Effector memory CD8-positive, alpha-beta T cell (primary cell): ENCODE measurements at regions not wholly inside any gene's neighbourhood (a gene's known extent, or its start where the extent isn't known, plus 50 kb on each side); places are given as distances from the start of the nearest gene placed in this dataset.

ENCODE experiments used
- ATAC-seq: fragments of 150-1000 bp; cut with Tn5 transposase; replicated peaks from 2 replicates; pipeline ENCODE4 v1.10.0; 2021; ENCODE audit warnings: mild to moderate bottlenecking, moderate library complexity
- DNase-seq, 3 experiments: peaks; one replicate each; pipeline ENCODE4 v3.0.0; 2021
- H3K27ac Mint-ChIP-seq, 2 donors: one replicate each; pipeline ENCODE4 v1.8.0; 2022; ENCODE audit warnings: mild to moderate bottlenecking in 2 of 2, mixed read lengths in 2 of 2, moderate library complexity in 2 of 2
- H3K27me3 Mint-ChIP-seq, 2 donors: one replicate each; pipeline ENCODE4 v1.8.0; 2022; ENCODE audit warnings: mixed read lengths in 2 of 2
- H3K36me3 Mint-ChIP-seq: one replicate; pipeline ENCODE4 v1.8.0; 2022; ENCODE audit warnings: mild to moderate bottlenecking, moderate library complexity, mixed read lengths; ENCODE audit not compliant: insufficient read depth
- H3K4me1 Mint-ChIP-seq, 2 donors: one replicate each; pipeline ENCODE4 v1.8.0; 2022; ENCODE audit warnings: low read depth in 2 of 2, mixed read lengths in 2 of 2
- H3K4me3 Mint-ChIP-seq, 2 donors: one replicate each; pipeline ENCODE4 v1.8.0; 2022; ENCODE audit warnings: mild to moderate bottlenecking in 2 of 2, mixed read lengths in 2 of 2, moderate library complexity in 2 of 2
- H3K9me3 Mint-ChIP-seq, 2 donors: one replicate each; pipeline ENCODE4 v1.8.0; 2022; ENCODE audit warnings: mixed read lengths in 2 of 2

DNA sequence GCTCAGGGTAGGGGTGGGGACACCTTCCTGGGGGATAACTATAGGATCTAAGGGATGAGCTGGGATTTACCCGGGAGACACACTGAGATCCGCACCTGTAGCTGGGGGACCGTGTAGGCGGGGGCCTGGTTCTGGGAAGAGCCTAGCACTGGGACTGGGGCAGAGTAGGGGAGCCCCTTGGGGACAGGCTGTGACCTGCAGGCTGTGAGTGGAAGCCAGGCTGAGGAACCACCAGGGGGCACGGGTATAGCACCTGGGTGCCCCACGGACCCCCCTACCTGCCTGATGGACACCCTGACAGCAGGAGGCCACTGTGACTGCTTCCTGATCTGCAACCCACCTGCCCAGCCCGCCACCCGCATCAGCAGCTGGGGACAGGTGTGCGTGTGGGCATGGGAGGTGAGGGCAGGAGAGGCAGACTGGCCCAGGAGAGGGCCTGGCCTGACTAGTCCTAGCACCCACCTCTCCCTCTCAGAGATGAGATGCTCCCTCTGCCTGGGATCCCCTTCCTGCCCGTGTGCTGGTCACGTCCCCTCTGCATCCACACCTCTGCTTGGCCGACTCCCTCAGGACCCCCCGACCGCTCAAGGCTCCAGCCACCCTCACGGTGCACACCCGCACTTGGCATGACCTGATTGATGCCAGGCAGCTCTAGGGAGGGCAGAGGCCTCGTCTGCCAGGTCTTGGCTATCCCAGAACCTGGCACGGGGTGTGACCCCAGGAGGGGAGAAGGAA is 94.2 kb upstream of the NKX1-1 start:
- H3K27me3 Mint-ChIP-seq = peaks cover 0 to 12% of the 10 kb centered on the region in 2 donors
- H3K9me3 Mint-ChIP-seq = no peaks in the 10 kb centered on the region
- DNase-seq (no peak), ATAC-seq (no peak)
- H3K27ac Mint-ChIP-seq = no peak overlapping the region
- no peaks in the 10 kb centered on the region for H3K36me3 Mint-ChIP-seq
- H3K4me1 Mint-ChIP-seq = no peaks in the 10 kb centered on the region
- no peak overlapping the region for H3K4me3 Mint-ChIP-seq

- H3K9me3 Mint-ChIP-seq = no peaks in the 10 kb centered on the region
- no peak for DNase-seq
- no peak overlapping the region for H3K27ac Mint-ChIP-seq
- H3K4me3 Mint-ChIP-seq = no peak overlapping the region
- ATAC-seq = no peak
- no peaks in the 10 kb centered on the region for H3K4me1 Mint-ChIP-seq
- H3K27me3 Mint-ChIP-seq = peaks cover under 1 to 6% of the 10 kb centered on the region in 2 donors
- no peaks in the 10 kb centered on the region for H3K36me3 Mint-ChIP-seq
Observed at GRCh38 chr4:1499465-1499864, 93.2 kb upstream of the NKX1-1 start.

DNA sequence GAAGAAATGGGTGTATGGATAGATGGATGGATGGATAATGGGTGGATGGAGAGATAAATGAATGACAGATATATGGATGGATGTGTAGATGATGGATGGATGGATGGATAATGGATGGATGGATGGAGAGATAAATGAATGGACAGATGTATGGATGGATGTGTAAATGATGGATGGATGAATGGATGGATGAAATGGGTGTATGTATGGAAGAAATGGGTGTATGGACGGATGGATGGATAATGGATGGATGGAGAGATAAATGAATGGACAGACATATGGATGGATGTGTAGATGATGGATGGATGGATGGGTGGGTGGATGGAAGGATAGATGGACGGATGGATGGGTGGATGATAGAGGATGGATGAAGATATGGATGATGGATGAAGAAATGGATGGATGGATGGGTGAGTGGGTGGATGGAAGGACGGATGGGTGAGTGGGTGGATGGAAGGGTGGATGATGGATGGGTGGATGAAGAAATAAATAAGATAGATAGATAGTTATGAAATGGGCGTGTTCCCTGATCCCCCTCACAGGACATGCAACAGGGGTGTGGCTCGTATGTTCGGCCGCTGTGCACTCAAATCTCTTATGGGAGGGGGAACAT is 91.1 kb upstream of the NKX1-1 start:
- H3K27ac Mint-ChIP-seq = no peak overlapping the region
- ATAC-seq (no peak), DNase-seq (no peak)
- no peak overlapping the region for H3K4me3 Mint-ChIP-seq
- H3K9me3 Mint-ChIP-seq = no peaks in the 10 kb centered on the region
- peaks cover 0 to 6% of the 10 kb centered on the region in 2 donors for H3K27me3 Mint-ChIP-seq
- no peaks in the 10 kb centered on the region for H3K36me3 Mint-ChIP-seq
- H3K4me1 Mint-ChIP-seq = no peaks in the 10 kb centered on the region

GRCh38 chr4:1496116-1496642 is 89.9 kb upstream of the NKX1-1 start:
- Mint-ChIP-seq H3K36me3 (no peaks in the 10 kb centered on the region), H3K4me1 (no peaks in the 10 kb centered on the region), H3K27me3 (peaks cover 6 to 9% of the 10 kb centered on the region in 2 donors), H3K4me3 (no peak overlapping the region), H3K9me3 (no peaks in the 10 kb centered on the region), H3K27ac (no peak overlapping the region)
- ATAC-seq (no peak), DNase-seq (no peak)

DNA sequence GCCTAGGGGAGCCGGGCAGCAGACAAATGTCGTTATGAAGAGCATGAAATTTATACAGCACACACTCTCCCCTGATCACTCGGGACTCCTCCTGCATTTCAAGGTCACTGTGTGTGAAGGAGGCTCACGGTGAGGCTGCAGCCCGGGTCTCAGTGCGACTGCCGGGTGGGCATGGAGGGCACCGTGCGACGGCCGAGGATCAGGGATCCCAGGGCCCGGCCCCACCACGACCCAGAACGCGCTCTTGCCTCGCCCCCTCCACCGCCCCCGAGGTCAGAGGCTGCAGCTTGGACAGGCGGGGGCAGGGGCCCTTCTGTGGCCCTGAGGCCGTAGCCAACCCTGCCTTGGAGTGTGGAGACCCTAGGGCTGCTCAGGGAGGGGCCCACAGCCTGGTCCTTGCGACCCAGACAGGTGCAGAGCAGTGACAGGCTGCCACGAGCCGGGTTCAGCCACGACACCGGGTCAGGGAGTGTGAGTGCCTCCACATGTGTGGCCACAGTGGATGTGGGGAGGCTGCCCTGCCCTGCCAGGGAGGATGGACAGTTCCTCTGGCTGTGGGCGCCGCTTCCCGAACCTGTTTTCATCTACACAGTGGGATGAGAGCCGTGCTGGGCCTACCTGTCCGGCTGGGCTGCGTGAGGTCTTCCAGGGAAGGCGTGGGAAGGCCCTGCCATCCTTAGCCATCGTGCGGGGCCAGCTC is 89.3 kb upstream of the NKX1-1 start:
- Mint-ChIP-seq H3K9me3 (no peaks in the 10 kb centered on the region), H3K27me3 (peaks cover 6 to 16% of the 10 kb centered on the region in 2 donors), H3K4me1 (no peaks in the 10 kb centered on the region), H3K4me3 (no peak overlapping the region), H3K36me3 (no peaks in the 10 kb centered on the region), H3K27ac (no peak overlapping the region)
- DNase-seq (no peak), ATAC-seq (no peak)

- Mint-ChIP-seq H3K36me3 (no peaks in the 10 kb centered on the region), H3K4me1 (no peaks in the 10 kb centered on the region), H3K27me3 (peaks cover 6 to 25% of the 10 kb centered on the region in 2 donors), H3K4me3 (no peak overlapping the region), H3K27ac (no peak overlapping the region), H3K9me3 (no peaks in the 10 kb centered on the region)
- ATAC-seq (no peak), DNase-seq (no peak)
Observed at GRCh38 chr4:1494416-1495315, 88.4 kb upstream of the NKX1-1 start.

DNA sequence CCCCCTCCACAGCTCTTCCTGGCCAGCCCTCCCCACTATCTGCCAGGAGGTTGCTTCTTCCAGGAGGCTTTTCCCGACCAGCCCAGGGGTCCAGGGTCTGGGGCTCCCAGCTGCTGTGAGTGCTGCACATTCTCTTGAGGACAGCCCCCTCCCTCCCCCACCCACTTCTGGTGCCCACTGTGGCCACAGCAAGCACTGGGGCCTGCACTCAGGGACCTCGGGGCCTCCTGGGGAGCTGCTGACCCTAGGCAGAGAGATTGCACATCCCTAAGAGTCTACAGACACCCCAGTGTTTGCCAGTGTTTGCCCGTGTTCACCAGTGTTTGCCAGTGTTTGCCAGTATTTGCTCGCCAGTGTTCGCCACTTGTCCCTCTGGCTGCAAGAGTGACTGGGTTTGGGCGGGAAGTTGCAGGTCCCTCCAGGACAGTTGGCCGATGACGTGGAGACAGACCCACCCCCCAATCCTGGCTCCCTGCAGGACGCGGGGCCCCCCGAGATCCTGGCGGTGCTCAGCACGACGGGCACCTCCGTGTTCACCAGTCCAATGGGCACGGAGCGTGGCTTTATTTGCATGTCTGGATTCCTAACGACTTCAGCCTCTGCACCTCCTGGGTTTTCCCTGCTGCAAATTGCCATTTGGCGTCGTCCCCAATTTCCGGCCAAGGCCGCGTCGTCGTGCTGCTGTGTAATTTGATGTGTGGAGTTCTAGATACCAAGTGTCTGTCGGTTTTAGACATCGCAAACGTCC is 87.5 kb upstream of the NKX1-1 start:
- no peak for ATAC-seq
- no peak for DNase-seq
- Mint-ChIP-seq H3K27me3 (peaks cover 6 to 32% of the 10 kb centered on the region in 2 donors), H3K4me1 (no peaks in the 10 kb centered on the region), H3K27ac (no peak overlapping the region), H3K36me3 (no peaks in the 10 kb centered on the region), H3K4me3 (no peak overlapping the region), H3K9me3 (no peaks in the 10 kb centered on the region)

DNA sequence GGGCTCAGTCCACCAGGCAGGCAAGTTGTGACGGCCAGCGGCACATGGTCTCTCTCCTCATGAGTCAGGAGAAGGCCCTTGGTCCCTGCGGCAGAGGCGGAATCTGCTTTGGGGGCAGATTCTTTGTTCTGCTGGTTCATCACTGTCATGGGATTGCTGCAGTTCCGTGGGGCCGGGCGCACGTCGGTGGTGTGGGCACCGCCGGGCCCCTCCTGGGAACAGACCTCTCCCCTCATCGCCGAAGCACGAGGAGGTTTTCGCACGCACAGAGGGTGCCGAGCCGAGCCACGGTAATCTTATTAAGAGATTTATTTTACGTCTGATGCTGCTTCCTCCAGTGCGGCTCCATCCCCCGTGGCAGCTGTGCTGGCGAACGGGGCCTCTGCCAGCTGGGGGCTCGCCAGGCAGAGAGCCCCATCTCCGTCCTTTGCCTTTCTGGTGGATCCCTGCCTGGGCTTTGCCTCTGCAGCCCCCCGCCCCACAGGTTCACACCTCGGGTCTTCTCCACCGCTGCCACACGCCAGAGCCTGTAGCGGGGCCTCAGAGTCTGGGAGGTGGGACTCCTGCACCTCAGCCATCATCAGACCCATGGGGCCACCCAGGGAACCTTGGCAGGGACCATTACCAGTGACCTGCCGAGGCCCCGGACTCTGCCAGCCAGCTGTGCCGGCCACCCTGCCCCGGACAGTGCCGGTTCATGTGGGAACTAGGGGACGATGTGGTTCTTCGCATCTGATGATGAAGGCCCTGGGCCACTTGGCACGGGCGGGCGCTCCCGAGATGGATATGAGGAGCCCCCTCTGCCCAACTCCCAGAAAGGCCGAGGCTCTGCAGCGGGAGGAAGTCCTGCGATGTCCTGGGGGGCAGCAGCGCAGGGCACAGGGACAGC is 86.7 kb upstream of the NKX1-1 start:
- Mint-ChIP-seq H3K36me3 (no peaks in the 10 kb centered on the region), H3K9me3 (no peaks in the 10 kb centered on the region), H3K4me3 (no peak overlapping the region), H3K27me3 (peaks cover 6 to 36% of the 10 kb centered on the region in 2 donors), H3K27ac (no peak overlapping the region), H3K4me1 (no peaks in the 10 kb centered on the region)
- no peak for DNase-seq
- no peak for ATAC-seq

DNA sequence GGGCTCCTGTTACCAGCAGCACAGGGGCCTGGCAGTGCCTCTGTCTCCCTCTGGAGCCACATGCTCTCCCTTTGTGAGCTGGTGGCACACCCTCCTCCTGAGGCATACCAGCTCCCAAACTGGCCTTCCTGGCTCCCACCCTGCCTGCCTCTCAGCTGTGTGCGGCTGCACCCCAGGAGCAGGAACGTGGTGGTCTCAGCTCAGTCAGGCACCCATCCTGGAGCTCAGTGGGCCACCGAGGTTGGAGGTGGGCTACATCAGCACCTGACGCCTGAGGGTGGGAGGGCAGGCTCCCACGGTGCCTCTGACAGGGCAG is 85.9 kb upstream of the NKX1-1 start:
- ATAC-seq (no peak), DNase-seq (no peak)
- Mint-ChIP-seq H3K27me3 (peaks cover 6 to 44% of the 10 kb centered on the region in 2 donors), H3K4me3 (no peak overlapping the region), H3K36me3 (no peaks in the 10 kb centered on the region), H3K4me1 (no peaks in the 10 kb centered on the region), H3K27ac (no peak overlapping the region), H3K9me3 (peaks cover 2 to 7% of the 10 kb centered on the region in 2 donors)

DNA sequence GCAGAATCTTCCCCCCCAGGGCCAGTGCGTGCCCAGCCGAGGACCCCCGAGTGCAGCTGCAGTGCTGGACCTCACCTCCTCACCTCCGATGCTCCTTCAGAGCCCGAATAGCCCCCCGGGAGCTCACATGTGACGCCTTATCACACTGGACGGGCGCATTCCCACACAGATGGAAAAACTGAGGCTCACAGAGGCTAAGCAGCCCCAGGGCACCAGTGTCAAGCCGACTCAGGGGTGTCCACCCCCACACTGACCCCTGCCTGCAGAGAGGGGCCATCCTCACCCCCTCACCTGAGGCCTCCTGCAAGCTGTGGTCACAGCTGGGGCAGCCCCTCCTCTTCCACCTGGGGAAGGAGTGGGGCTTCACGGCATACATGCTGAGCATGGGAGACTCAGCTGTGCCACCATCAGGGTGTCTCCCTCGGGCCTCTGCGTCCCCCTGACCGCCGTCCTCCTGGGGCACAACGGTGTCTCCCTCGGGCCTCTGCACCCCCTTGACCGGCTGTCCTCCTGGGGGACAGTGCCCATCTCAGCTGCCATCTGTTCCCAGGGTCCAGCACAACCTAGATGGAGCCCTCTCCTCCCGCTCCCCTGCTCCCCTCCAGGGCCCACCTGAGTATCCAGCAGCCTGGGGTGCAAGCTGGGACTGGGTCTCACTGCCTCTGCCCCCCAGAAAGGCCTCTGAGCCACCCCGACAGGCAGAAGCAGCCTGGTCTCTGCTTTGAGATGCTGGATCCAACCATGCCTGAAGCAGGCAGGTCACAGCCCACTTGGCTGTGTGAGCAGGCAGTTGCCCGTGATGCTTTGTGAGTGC is 85.3 kb upstream of the NKX1-1 start:
- ATAC-seq (no peak), DNase-seq (no peak)
- H3K9me3 Mint-ChIP-seq = peaks cover 3 to 12% of the 10 kb centered on the region in 2 donors
- H3K4me3 Mint-ChIP-seq = no peak overlapping the region
- H3K36me3 Mint-ChIP-seq = no peaks in the 10 kb centered on the region
- H3K27ac Mint-ChIP-seq = no peak overlapping the region
- H3K4me1 Mint-ChIP-seq = no peaks in the 10 kb centered on the region
- peaks cover 6 to 49% of the 10 kb centered on the region in 2 donors for H3K27me3 Mint-ChIP-seq

DNA sequence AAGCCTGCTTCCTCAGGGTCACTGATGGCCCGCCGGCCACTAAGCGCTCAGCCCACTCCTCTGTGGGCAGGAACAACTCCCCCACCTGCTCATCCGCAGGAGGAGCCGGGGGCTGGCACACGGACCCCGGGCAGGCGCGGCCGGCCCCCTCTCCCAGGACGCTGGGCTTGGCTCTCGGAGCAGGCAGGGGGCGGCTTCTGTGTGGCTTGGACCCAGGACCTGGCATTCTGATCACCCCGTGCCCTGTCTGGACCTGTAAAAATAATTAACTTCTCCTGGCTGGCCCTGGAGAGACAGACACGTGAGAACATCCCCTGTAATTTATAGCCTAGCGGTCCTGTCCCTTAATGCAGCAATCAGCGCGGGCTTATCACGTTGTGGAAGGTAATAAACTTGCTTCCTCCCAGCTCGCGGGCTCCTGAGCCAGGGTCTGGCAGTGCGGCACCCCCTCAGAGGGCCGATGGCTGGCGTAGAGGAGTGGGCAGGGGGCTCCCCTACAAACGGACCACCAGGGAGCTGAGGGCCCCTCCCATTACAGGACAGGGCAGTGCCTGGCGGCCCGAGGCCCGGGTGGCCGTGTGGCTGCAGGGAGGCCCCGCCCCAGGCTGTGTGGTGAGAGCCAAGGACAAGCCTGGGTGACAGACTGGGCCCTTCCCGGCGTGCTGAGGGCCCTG is 84.5 kb upstream of the NKX1-1 start:
- Mint-ChIP-seq H3K4me1 (no peaks in the 10 kb centered on the region), H3K36me3 (no peaks in the 10 kb centered on the region), H3K4me3 (no peak overlapping the region), H3K27ac (no peak overlapping the region), H3K27me3 (peaks cover 6 to 50% of the 10 kb centered on the region in 2 donors), H3K9me3 (peaks cover 8 to 16% of the 10 kb centered on the region in 2 donors)
- DNase-seq = no peak
- no peak for ATAC-seq
